Stomach (tissue), 8 donors: ENCODE measurements at regions not wholly inside any gene's neighbourhood (a gene's known extent, or its start where the extent isn't known, plus 50 kb on each side); places are given as distances from the start of the nearest gene placed in this dataset.
"Not testable (repeated sequence)": the region's sequence is repeated elsewhere in the genome, so short reads cannot be mapped to it uniquely, and the experiment has no call there.

Experiments
- DNase-seq, 2 donors: peaks; one replicate each; pipeline versions ENCODE4 v3.0.0 to v3.0.0-alpha.2; 2013 to 2019
- H3K27ac ChIP-seq, 5 donors: fragments of 200-600 bp in 4 of 5; sonication (generic) in 4 of 5; one replicate each; pipeline ENCODE4 v1.5.1; 2013 to 2019; ENCODE audit warnings: mild to moderate bottlenecking in 1 of 5, moderate library complexity in 1 of 5
- H3K27me3 ChIP-seq, 3 donors: fragments of 200-600 bp; sonication (generic); one replicate each; pipeline ENCODE4 v1.5.1; 2017 to 2019; ENCODE audit warnings: mixed run types in 1 of 3
- H3K36me3 ChIP-seq, 4 donors: fragments of 200-600 bp; sonication (generic); 1 replicate in 3 of 4; 2 replicates in 1 of 4; pipeline ENCODE4 v1.5.1; 2016 to 2019
- H3K4me1 ChIP-seq, 4 donors: fragments of 200-600 bp; sonication (generic); one replicate each; pipeline ENCODE4 v1.5.1; 2016 to 2019
- H3K4me3 ChIP-seq, 4 donors: fragments of 200-600 bp; sonication (generic) in 3 of 4; one replicate each; pipeline ENCODE4 v1.5.1; 2016 to 2019; ENCODE audit warnings: mild to moderate bottlenecking in 1 of 4
- H3K9me3 ChIP-seq, 4 donors: fragments of 200-600 bp; sonication (generic); one replicate each; pipeline ENCODE4 v1.5.1; 2016 to 2019
- CTCF ChIP-seq, 7 experiments: fragments of 450-650 bp in 4 of 7; fragments of 200-600 bp in 3 of 7; sonication (generic) in 3 of 7; IDR thresholded peaks; one replicate each; pipeline ENCODE4 v1.5.1; 2016 to 2019; ENCODE audit warnings: antibody characterized with exemption in 7 of 7, control low read depth in 2 of 7, mild to moderate bottlenecking in 1 of 7
- EP300 ChIP-seq: sonication (generic); formaldehyde crosslinking; IDR thresholded peaks from one replicate; pipeline ENCODE4 v1.6.1; 2017; ENCODE audit warnings: antibody characterized with exemption
- POLR2A ChIP-seq, 4 donors: fragments of 450-650 bp; IDR thresholded peaks; one replicate each; pipeline ENCODE4 v1.6.1; 2016; ENCODE audit warnings: antibody characterized with exemption in 4 of 4, control low read depth in 2 of 4, mild to moderate bottlenecking in 1 of 4, moderate library complexity in 1 of 4
- POLR2AphosphoS5 ChIP-seq, 3 donors: sonication (generic); formaldehyde crosslinking; IDR thresholded peaks; one replicate each; pipeline ENCODE4 v1.6.1; 2016; ENCODE audit warnings: antibody characterized with exemption in 3 of 3
- WGBS, 5 donors: extraction: QIAGEN DNeasy Blood & Tissue Kit in 3 of 5; methylation state at CpG; one replicate each; pipeline versions ENCODE4 v1.1.5 to v1.1.7; 2013 to 2018; 5-methylcytosine and 5-hydroxymethylcytosine counted together
- intact Hi-C: fragments of 100-400 bp; cut with DNase I; formaldehyde crosslinking; loops from one replicate; pipeline ENCODE4 v1.15.1; 2023; ENCODE audit warnings: low total_unique reads
- donor health status: healthy with polysubstance abuse.
- donor health status: Bipolar disorder and iron deficiency.
- donor health status: healthy.

GRCh38 chr5:115702025-115702424, 76.2 kb upstream of the TMED7 start:
- TF ChIP-seq POLR2AphosphoS5 (IDR thresholded peaks at IDR 0.05) (no peak), POLR2A (IDR thresholded peaks at IDR 0.05) (no peak), CTCF (IDR thresholded peaks at IDR 0.05) (no peak), EP300 (no peak)
- intact Hi-C loops, result no loop called here
- WGBS, 5 donors, result 67 to 77% (median 76%) methylated on average over 4 of the region's 4 CpGs

GRCh38 chr5:115699967-115700366, 74.1 kb upstream of the TMED7 start:
- Histone ChIP-seq H3K4me3 (no peak overlapping the region), H3K9me3 (no peaks in the 10 kb centered on the region), H3K27ac (no peak overlapping the region), H3K36me3 (no peaks in the 10 kb centered on the region), H3K27me3 (no peaks in the 10 kb centered on the region), H3K4me1 (no peaks in the 10 kb centered on the region)
- DNase-seq, result no peak
- WGBS, 5 donors, result 77 to 88% (median 84%) methylated on average over 3 of the region's 3 CpGs
- TF ChIP-seq POLR2AphosphoS5 (IDR thresholded peaks at IDR 0.05), result no peak
- TF ChIP-seq POLR2A (IDR thresholded peaks at IDR 0.05), result no peak
- no peak for TF ChIP-seq CTCF (IDR thresholded peaks at IDR 0.05)
- TF ChIP-seq EP300, result no peak
- intact Hi-C loops, result no loop called here

More at GRCh38 chr5:115702025-115702424, 76.2 kb upstream of the TMED7 start:
- Histone ChIP-seq H3K4me3 (no peak overlapping the region), H3K9me3 (no peaks in the 10 kb centered on the region), H3K4me1 (no peaks in the 10 kb centered on the region), H3K36me3 (no peaks in the 10 kb centered on the region), H3K27me3 (no peaks in the 10 kb centered on the region), H3K27ac (no peak overlapping the region)
- no peak for DNase-seq

- H3K27ac ChIP-seq, result no peak overlapping the region
- H3K4me1 ChIP-seq, result no peaks in the 10 kb centered on the region
- WGBS, 5 donors, result 90 to 94% (median 92%) methylated on average over 4 of the region's 4 CpGs
- no peak overlapping the region for H3K4me3 ChIP-seq
- H3K9me3 ChIP-seq, result no peaks in the 10 kb centered on the region
- no peaks in the 10 kb centered on the region for H3K27me3 ChIP-seq
- DNase-seq, result no peak
- intact Hi-C loops, result no loop called here
- no peaks in the 10 kb centered on the region for H3K36me3 ChIP-seq
- TF ChIP-seq POLR2A (IDR thresholded peaks at IDR 0.05), result no peak
- TF ChIP-seq POLR2AphosphoS5 (IDR thresholded peaks at IDR 0.05), result no peak
- TF ChIP-seq CTCF (IDR thresholded peaks at IDR 0.05), result no peak
- TF ChIP-seq EP300, result no peak
Observed at GRCh38 chr5:115696141-115696650, 70.4 kb upstream of the TMED7 start.

- TF ChIP-seq EP300, result no peak
- TF ChIP-seq CTCF (IDR thresholded peaks at IDR 0.05), result no peak
- TF ChIP-seq POLR2AphosphoS5 (IDR thresholded peaks at IDR 0.05), result no peak
- TF ChIP-seq POLR2A (IDR thresholded peaks at IDR 0.05), result no peak
- Histone ChIP-seq H3K9me3 (no peaks in the 10 kb centered on the region), H3K27me3 (no peaks in the 10 kb centered on the region), H3K36me3 (no peaks in the 10 kb centered on the region), H3K4me1 (no peaks in the 10 kb centered on the region), H3K27ac (no peak overlapping the region), H3K4me3 (no peak overlapping the region)
- WGBS, 5 donors, result 61 to 80% (median 74%) methylated on average over 4 of the region's 4 CpGs
- intact Hi-C loops, result no loop called here
- DNase-seq, result no peak
Observed at GRCh38 chr5:115695310-115695880, 69.6 kb upstream of the TMED7 start.

- H3K4me3 ChIP-seq, H3K27me3 ChIP-seq, DNase-seq, H3K36me3 ChIP-seq, H3K27ac ChIP-seq, H3K9me3 ChIP-seq, H3K4me1 ChIP-seq, intact Hi-C loops: not testable (repeated sequence)
- 87 to 95% (median 93%) methylated on average over 3 of the region's 3 CpGs for WGBS, 5 donors
Observed at GRCh38 chr5:115691814-115692213, 66.0 kb upstream of the TMED7 start.
